ENCODE measurements at regions not wholly inside any gene's neighbourhood (a gene's known extent, or its start where the extent isn't known, plus 50 kb on each side); places are given as distances from the start of the nearest gene placed in this dataset.

GRCh38 chr7:131919920-131920709 lies 363.7 kb upstream of the PODXL start:
- H3K36me3 ChIP-seq (ENCODE audit: control insufficient read depth, low read length) = no peaks in the 10 kb centered on the region
- H3K27ac ChIP-seq (ENCODE audit: low read depth, low read length) = no peak overlapping the region
- no peak overlapping the region for H3K4me3 ChIP-seq (ENCODE audit: low read length)
- H3K27me3 ChIP-seq (ENCODE audit: control insufficient read depth, low read length) = no peaks in the 10 kb centered on the region
- no peaks in the 10 kb centered on the region for H3K4me1 ChIP-seq (ENCODE audit: control insufficient read depth, low read length)
- no peaks in the 10 kb centered on the region for H3F3A ChIP-seq (ENCODE audit: control insufficient read depth, insufficient read depth)
- no peaks in the 10 kb centered on the region for H3K9me3 ChIP-seq (ENCODE audit: control insufficient read depth, insufficient read depth, low read length)
- no peaks in the 10 kb centered on the region for H3K79me2 ChIP-seq (ENCODE audit: control insufficient read depth, low read length)
- no peaks in the 10 kb centered on the region for H4K20me1 ChIP-seq (ENCODE audit: control insufficient read depth, insufficient read depth, low read depth, low read length)
- H3K9me2 ChIP-seq (replicated peaks; ENCODE audit: control insufficient read depth, low read length) = no peaks in the 10 kb centered on the region
- no peak overlapping the region for H3K4me2 ChIP-seq (ENCODE audit: low read length)
- TF ChIP-seq EZH2phosphoT487 (IDR thresholded peaks at IDR 0.05; ENCODE audit: borderline replicate concordance, low read length) (no peak), CTCF (IDR thresholded peaks at IDR 0.05; ENCODE audit: low read depth, low read length, poor library complexity, severe bottlenecking) (no peak)

- peaks cover 4% of the 10 kb centered on the region; the same call in 1 of the 2 replicates for H3K9me3 ChIP-seq (ENCODE audit: control insufficient read depth, insufficient read depth, low read length)
- no peak overlapping the region for H3K27ac ChIP-seq (ENCODE audit: low read depth, low read length)
- no peaks in the 10 kb centered on the region for H3K79me2 ChIP-seq (ENCODE audit: control insufficient read depth, low read length)
- no peaks in the 10 kb centered on the region for H4K20me1 ChIP-seq (ENCODE audit: control insufficient read depth, insufficient read depth, low read depth, low read length)
- no peak overlapping the region for H3K4me3 ChIP-seq (ENCODE audit: low read length)
- TF ChIP-seq EZH2phosphoT487 (IDR thresholded peaks at IDR 0.05; ENCODE audit: borderline replicate concordance, low read length) = no peak
- TF ChIP-seq CTCF (IDR thresholded peaks at IDR 0.05; ENCODE audit: low read depth, low read length, poor library complexity, severe bottlenecking) = no peak
- no peak overlapping the region for H3K4me2 ChIP-seq (ENCODE audit: low read length)
- H3F3A ChIP-seq (ENCODE audit: control insufficient read depth, insufficient read depth) = no peaks in the 10 kb centered on the region
- no peaks in the 10 kb centered on the region for H3K27me3 ChIP-seq (ENCODE audit: control insufficient read depth, low read length)
- H3K36me3 ChIP-seq (ENCODE audit: control insufficient read depth, low read length) = no peaks in the 10 kb centered on the region
- H3K4me1 ChIP-seq (ENCODE audit: control insufficient read depth, low read length) = no peaks in the 10 kb centered on the region
- H3K9me2 ChIP-seq (replicated peaks; ENCODE audit: control insufficient read depth, low read length) = no peaks in the 10 kb centered on the region
Observed at GRCh38 chr7:131911112-131911511, 354.7 kb upstream of the PODXL start.

GRCh38 chr7:131909151-131909768 lies 352.8 kb upstream of the PODXL start:
- H3K4me3 ChIP-seq (ENCODE audit: low read length) = no peak overlapping the region
- H3K27ac ChIP-seq (ENCODE audit: low read depth, low read length) = no peak overlapping the region
- H3K79me2 ChIP-seq (ENCODE audit: control insufficient read depth, low read length) = no peaks in the 10 kb centered on the region
- no peaks in the 10 kb centered on the region for H3K4me1 ChIP-seq (ENCODE audit: control insufficient read depth, low read length)
- H3K4me2 ChIP-seq (ENCODE audit: low read length) = no peak overlapping the region
- H3K9me2 ChIP-seq (replicated peaks; ENCODE audit: control insufficient read depth, low read length) = no peaks in the 10 kb centered on the region
- no peaks in the 10 kb centered on the region for H4K20me1 ChIP-seq (ENCODE audit: control insufficient read depth, insufficient read depth, low read depth, low read length)
- H3F3A ChIP-seq (ENCODE audit: control insufficient read depth, insufficient read depth) = no peaks in the 10 kb centered on the region
- no peaks in the 10 kb centered on the region for H3K36me3 ChIP-seq (ENCODE audit: control insufficient read depth, low read length)
- TF ChIP-seq CTCF (IDR thresholded peaks at IDR 0.05; ENCODE audit: low read depth, low read length, poor library complexity, severe bottlenecking) (no peak), EZH2phosphoT487 (IDR thresholded peaks at IDR 0.05; ENCODE audit: borderline replicate concordance, low read length) (no peak)
- no peaks in the 10 kb centered on the region for H3K27me3 ChIP-seq (ENCODE audit: control insufficient read depth, low read length)
- H3K9me3 ChIP-seq (ENCODE audit: control insufficient read depth, insufficient read depth, low read length) = peaks cover 4% of the 10 kb centered on the region; the same call in 1 of the 2 replicates
